ENCODE measurements at regions not wholly inside any gene's neighbourhood (a gene's known extent, or its start where the extent isn't known, plus 50 kb on each side); places are given as distances from the start of the nearest gene placed in this dataset.

GRCh38 chr6:14059791-14060436 is 57.7 kb upstream of the CD83 start:
- Histone ChIP-seq H3K27ac (no peak overlapping the region), H3K27me3 (replicated peaks; ENCODE audit: insufficient read depth) (no peaks in the 10 kb centered on the region), H3K4me3 (no peak overlapping the region), H3K4me1 (ENCODE audit: control insufficient read depth in 1 of 2, low read depth in 2 of 2) (no peaks in the 10 kb centered on the region), H3K36me3 (no peaks in the 10 kb centered on the region), H3K9me3 (no peaks in the 10 kb centered on the region)
- DNase-seq (ENCODE audit: low spot score) (no peak), ATAC-seq (ENCODE audit: insufficient number of reproducible peaks, low FRiP score, low read depth) (no peak)
- no peak for TF ChIP-seq CTCF (IDR thresholded peaks at IDR 0.05)

GRCh38 chr6:14060971-14061370 is 56.6 kb upstream of the CD83 start:
- no peak for DNase-seq (ENCODE audit: low spot score)
- Histone ChIP-seq H3K9me3 (no peaks in the 10 kb centered on the region), H3K4me1 (ENCODE audit: control insufficient read depth in 1 of 2, low read depth in 2 of 2) (no peaks in the 10 kb centered on the region), H3K4me3 (no peak overlapping the region), H3K27me3 (replicated peaks; ENCODE audit: insufficient read depth) (no peaks in the 10 kb centered on the region), H3K36me3 (no peaks in the 10 kb centered on the region), H3K27ac (no peak overlapping the region)
- no peak for TF ChIP-seq CTCF (IDR thresholded peaks at IDR 0.05)
- ATAC-seq (ENCODE audit: insufficient number of reproducible peaks, low FRiP score, low read depth): no peak

- no peak overlapping the region for H3K27ac ChIP-seq
These were observed 55.9 kb upstream of the CD83 start for GRCh38 chr6:14061643-14062042.

GRCh38 chr6:14062345-14063029 is 55.1 kb upstream of the CD83 start:
- Histone ChIP-seq H3K27me3 (replicated peaks; ENCODE audit: insufficient read depth) (no peaks in the 10 kb centered on the region), H3K4me1 (ENCODE audit: control insufficient read depth in 1 of 2, low read depth in 2 of 2) (no peaks in the 10 kb centered on the region), H3K9me3 (no peaks in the 10 kb centered on the region), H3K36me3 (no peaks in the 10 kb centered on the region), H3K4me3 (no peak overlapping the region), H3K27ac (no peak overlapping the region)
- ATAC-seq (ENCODE audit: insufficient number of reproducible peaks, low FRiP score, low read depth) (no peak), DNase-seq (ENCODE audit: low spot score) (no peak)
- no peak for TF ChIP-seq CTCF (IDR thresholded peaks at IDR 0.05)

More at GRCh38 chr6:14061643-14062042, 55.9 kb upstream of the CD83 start:
- ATAC-seq (ENCODE audit: insufficient number of reproducible peaks, low FRiP score, low read depth) (no peak), DNase-seq (ENCODE audit: low spot score) (no peak)
- H3K4me1 ChIP-seq (ENCODE audit: control insufficient read depth in 1 of 2, low read depth in 2 of 2): no peaks in the 10 kb centered on the region
- no peaks in the 10 kb centered on the region for H3K9me3 ChIP-seq
- H3K36me3 ChIP-seq: no peaks in the 10 kb centered on the region
- no peak for TF ChIP-seq CTCF (IDR thresholded peaks at IDR 0.05)
- no peaks in the 10 kb centered on the region for H3K27me3 ChIP-seq (replicated peaks; ENCODE audit: insufficient read depth)
- H3K4me3 ChIP-seq: no peak overlapping the region

GRCh38 chr6:14063756-14064155 is 53.8 kb upstream of the CD83 start:
- H3K27me3 ChIP-seq (replicated peaks; ENCODE audit: insufficient read depth): no peaks in the 10 kb centered on the region
- DNase-seq (ENCODE audit: low spot score) (no peak), ATAC-seq (ENCODE audit: insufficient number of reproducible peaks, low FRiP score, low read depth) (no peak)
- no peak overlapping the region for H3K27ac ChIP-seq
- no peaks in the 10 kb centered on the region for H3K36me3 ChIP-seq
- TF ChIP-seq CTCF (IDR thresholded peaks at IDR 0.05): no peak
- no peak overlapping the region for H3K4me3 ChIP-seq
- H3K4me1 ChIP-seq (ENCODE audit: control insufficient read depth in 1 of 2, low read depth in 2 of 2): no peaks in the 10 kb centered on the region
- H3K9me3 ChIP-seq: no peaks in the 10 kb centered on the region

Data from thoracic aorta (tissue), 2 donors.